Stimulated activated CD4-positive, alpha-beta T cell treated with anti-CD3 and anti-CD28 coated beads, Interleukin-1b, Interleukin-23, amount 100 ng/mL, for 48 hours (primary cell): ENCODE measurements at regions not wholly inside any gene's neighbourhood (a gene's known extent, or its start where the extent isn't known, plus 50 kb on each side); places are given as distances from the start of the nearest gene placed in this dataset.

Experiments
- DNase-seq: peaks from one replicate; pipeline ENCODE4 v3.0.0-alpha.2; 2020

- DNase-seq = no peak
Measured at GRCh38 chr3:21132896-21133295, 618.1 kb downstream of the ZNF385D start.

GRCh38 chr3:21120826-21121225, 630.2 kb downstream of the ZNF385D start:
- DNase-seq = no peak

- no peak for DNase-seq
Measured at GRCh38 chr3:21117370-21117769, 633.6 kb downstream of the ZNF385D start.

GRCh38 chr3:21109056-21109455, 642.0 kb downstream of the ZNF385D start:
- no peak for DNase-seq

- no peak for DNase-seq
Measured at GRCh38 chr3:21105784-21106183, 645.2 kb downstream of the ZNF385D start.

- DNase-seq = no peak
Measured at GRCh38 chr3:21100656-21101359, 650.2 kb downstream of the ZNF385D start.

- DNase-seq = no peak
Measured at GRCh38 chr3:21094686-21095085, 656.3 kb downstream of the ZNF385D start.

- no peak for DNase-seq
Measured at GRCh38 chr3:21073561-21073960, 677.4 kb downstream of the ZNF385D start.

GRCh38 chr3:21067031-21067813, 683.8 kb downstream of the ZNF385D start:
- DNase-seq = no peak

GRCh38 chr3:21062831-21063294, 688.1 kb downstream of the ZNF385D start:
- no peak for DNase-seq

- DNase-seq = no peak
Measured at GRCh38 chr3:21059404-21059803, 691.6 kb downstream of the ZNF385D start.

GRCh38 chr3:21056293-21056692, 694.7 kb downstream of the ZNF385D start:
- no peak for DNase-seq

GRCh38 chr3:21055015-21055414, 696.0 kb downstream of the ZNF385D start:
- DNase-seq = no peak

- no peak for DNase-seq
Measured at GRCh38 chr3:21054064-21054463, 696.9 kb downstream of the ZNF385D start.

- DNase-seq = no peak
Measured at GRCh38 chr3:21049334-21050062, 701.5 kb downstream of the ZNF385D start.

- no peak for DNase-seq
Measured at GRCh38 chr3:21043139-21043538, 707.9 kb downstream of the ZNF385D start.

GRCh38 chr3:21042184-21042583, 708.8 kb downstream of the ZNF385D start:
- no peak for DNase-seq

- no peak for DNase-seq
Measured at GRCh38 chr3:21041621-21042020, 709.4 kb downstream of the ZNF385D start.

GRCh38 chr3:21036888-21037287, 714.1 kb downstream of the ZNF385D start:
- no peak for DNase-seq

- no peak for DNase-seq
Measured at GRCh38 chr3:21028412-21028811, 722.6 kb downstream of the ZNF385D start.

- no peak for DNase-seq
Measured at GRCh38 chr3:21024563-21024962, 726.4 kb downstream of the ZNF385D start.

GRCh38 chr3:21020681-21021080, 730.3 kb downstream of the ZNF385D start:
- DNase-seq = no peak

- no peak for DNase-seq
Measured at GRCh38 chr3:21020043-21020442, 731.0 kb downstream of the ZNF385D start.
